ENCODE measurements at regions not wholly inside any gene's neighbourhood (a gene's known extent, or its start where the extent isn't known, plus 50 kb on each side); places are given as distances from the start of the nearest gene placed in this dataset.
"Not testable (repeated sequence)": the region's sequence is repeated elsewhere in the genome, so short reads cannot be mapped to it uniquely, and the experiment has no call there.

DNA sequence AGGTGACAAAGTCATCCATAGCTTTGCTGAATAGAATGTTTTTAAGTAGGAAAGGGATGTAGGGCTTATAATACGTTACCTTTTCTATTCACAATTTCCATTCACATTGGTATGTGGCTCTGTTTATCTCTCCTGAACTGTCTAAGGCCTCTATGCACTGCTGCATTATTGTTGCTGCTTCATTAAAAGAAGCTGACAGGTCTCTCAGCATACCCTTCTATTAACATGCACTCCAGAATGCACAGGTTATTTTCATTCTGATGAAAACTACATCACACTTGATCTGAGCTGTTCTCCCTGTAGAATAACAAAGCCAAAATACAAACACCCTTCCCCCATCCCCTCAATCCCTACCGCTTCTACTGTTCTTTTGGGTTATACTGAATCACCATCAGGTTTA, 399.3 kb downstream of the TBC1D32 start:
- H3K4me2 ChIP-seq = no peak overlapping the region

DNA sequence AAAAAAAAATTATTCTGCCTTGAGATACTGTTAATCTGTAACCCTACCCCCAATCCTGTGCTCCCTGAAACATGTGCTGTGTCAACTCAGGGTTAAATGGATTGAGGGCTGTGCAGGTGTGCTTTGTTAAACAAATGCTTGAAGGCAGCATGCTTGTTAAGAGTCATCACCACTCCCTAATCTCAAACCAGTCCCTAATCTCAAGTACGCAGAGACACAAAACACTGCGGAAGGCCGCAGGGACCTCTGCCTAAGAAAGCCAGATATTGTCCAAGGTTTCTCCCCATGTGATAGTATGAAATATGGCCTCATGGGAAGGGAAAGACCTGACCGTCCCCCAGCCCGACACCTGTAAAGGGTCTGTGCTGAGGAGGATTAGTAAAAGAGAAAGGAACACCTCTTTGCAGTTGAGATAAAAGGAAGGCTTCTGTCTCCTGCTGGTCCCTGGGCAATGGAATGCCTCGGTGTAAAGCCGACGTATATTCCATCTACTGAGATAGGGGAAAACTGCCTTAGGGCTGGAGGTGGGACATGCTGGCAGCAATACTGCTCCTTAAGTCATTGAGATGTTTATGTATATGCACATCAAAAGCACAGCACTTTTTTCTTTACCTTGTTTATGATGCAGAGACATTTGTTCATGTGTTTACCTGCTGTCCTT, 402.6 kb downstream of the TBC1D32 start:
- H3K27me3 ChIP-seq (ENCODE audit: insufficient read depth, low read depth); H3K79me2 ChIP-seq (ENCODE audit: insufficient read depth, low read depth); H3K9ac ChIP-seq; H4K20me1 ChIP-seq (ENCODE audit: insufficient read depth); H3K36me3 ChIP-seq (ENCODE audit: insufficient read depth); H3K4me1 ChIP-seq (ENCODE audit: low read depth, poor library complexity, severe bottlenecking); H3K4me3 ChIP-seq (IDR thresholded peaks at IDR 0.05; ENCODE audit: insufficient read depth, low read depth, low read length); H3K4me2 ChIP-seq; H3K27ac ChIP-seq; H2AFZ ChIP-seq (ENCODE audit: low read depth): not testable (repeated sequence)

More for the DNA sequence above, 399.3 kb downstream of the TBC1D32 start:
- no peak overlapping the region for H3K27ac ChIP-seq
- TF ChIP-seq, protein P1, sequence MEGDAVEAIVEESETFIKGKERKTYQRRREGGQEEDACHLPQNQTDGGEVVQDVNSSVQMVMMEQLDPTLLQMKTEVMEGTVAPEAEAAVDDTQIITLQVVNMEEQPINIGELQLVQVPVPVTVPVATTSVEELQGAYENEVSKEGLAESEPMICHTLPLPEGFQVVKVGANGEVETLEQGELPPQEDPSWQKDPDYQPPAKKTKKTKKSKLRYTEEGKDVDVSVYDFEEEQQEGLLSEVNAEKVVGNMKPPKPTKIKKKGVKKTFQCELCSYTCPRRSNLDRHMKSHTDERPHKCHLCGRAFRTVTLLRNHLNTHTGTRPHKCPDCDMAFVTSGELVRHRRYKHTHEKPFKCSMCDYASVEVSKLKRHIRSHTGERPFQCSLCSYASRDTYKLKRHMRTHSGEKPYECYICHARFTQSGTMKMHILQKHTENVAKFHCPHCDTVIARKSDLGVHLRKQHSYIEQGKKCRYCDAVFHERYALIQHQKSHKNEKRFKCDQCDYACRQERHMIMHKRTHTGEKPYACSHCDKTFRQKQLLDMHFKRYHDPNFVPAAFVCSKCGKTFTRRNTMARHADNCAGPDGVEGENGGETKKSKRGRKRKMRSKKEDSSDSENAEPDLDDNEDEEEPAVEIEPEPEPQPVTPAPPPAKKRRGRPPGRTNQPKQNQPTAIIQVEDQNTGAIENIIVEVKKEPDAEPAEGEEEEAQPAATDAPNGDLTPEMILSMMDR (conservative IDR thresholded peaks at IDR 0.05; ENCODE audit: low read depth, low read length) = no peak
- H3K4me1 ChIP-seq (ENCODE audit: low read depth, poor library complexity, severe bottlenecking) = no peaks in the 10 kb centered on the region
- no peaks in the 10 kb centered on the region for H3K79me2 ChIP-seq (ENCODE audit: insufficient read depth, low read depth)
- H2AFZ ChIP-seq (ENCODE audit: low read depth) = no peak overlapping the region
- H3K27me3 ChIP-seq (ENCODE audit: insufficient read depth, low read depth) = no peaks in the 10 kb centered on the region
- no peak overlapping the region for H3K9ac ChIP-seq
- no peaks in the 10 kb centered on the region for H4K20me1 ChIP-seq (ENCODE audit: insufficient read depth)
- H3K36me3 ChIP-seq (ENCODE audit: insufficient read depth) = no peaks in the 10 kb centered on the region
- H3K4me3 ChIP-seq (IDR thresholded peaks at IDR 0.05; ENCODE audit: insufficient read depth, low read depth, low read length) = no peak overlapping the region

DNA sequence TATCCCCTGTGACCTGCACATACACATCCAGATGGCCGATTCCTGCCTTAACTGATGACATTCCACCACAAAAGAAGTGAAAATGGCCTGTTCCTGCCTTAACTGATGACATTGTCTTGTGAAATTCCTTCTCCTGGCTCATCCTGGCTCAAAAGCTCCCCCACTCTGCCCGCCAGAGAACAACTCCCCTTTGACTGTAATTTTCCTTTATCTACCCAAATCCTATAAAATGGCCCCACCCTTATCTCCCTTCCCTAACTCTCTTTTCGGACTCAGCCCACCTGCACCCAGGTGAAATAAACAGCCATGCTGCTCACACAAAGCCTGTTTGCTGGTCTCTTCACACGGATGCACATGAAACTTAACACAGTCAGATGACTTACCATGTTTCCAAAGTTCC, 403.8 kb downstream of the TBC1D32 start:
- H3K4me3 ChIP-seq (IDR thresholded peaks at IDR 0.05; ENCODE audit: insufficient read depth, low read depth, low read length); H3K9ac ChIP-seq; H3K36me3 ChIP-seq (ENCODE audit: insufficient read depth); H3K27me3 ChIP-seq (ENCODE audit: insufficient read depth, low read depth); H4K20me1 ChIP-seq (ENCODE audit: insufficient read depth); H3K27ac ChIP-seq; H2AFZ ChIP-seq (ENCODE audit: low read depth); H3K79me2 ChIP-seq (ENCODE audit: insufficient read depth, low read depth); H3K4me2 ChIP-seq; H3K4me1 ChIP-seq (ENCODE audit: low read depth, poor library complexity, severe bottlenecking): not testable (repeated sequence)

- TF ChIP-seq, protein P1 (conservative IDR thresholded peaks at IDR 0.05; ENCODE audit: low read depth, low read length) = no peak
These were observed 410.1 kb downstream of the TBC1D32 start for GRCh38 chr6:120924214-120924613.

GRCh38 chr6:120918137-120918536, 416.1 kb downstream of the TBC1D32 start:
- H3K4me3 ChIP-seq (IDR thresholded peaks at IDR 0.05; ENCODE audit: insufficient read depth, low read depth, low read length) = no peak overlapping the region
- no peaks in the 10 kb centered on the region for H4K20me1 ChIP-seq (ENCODE audit: insufficient read depth)
- H2AFZ ChIP-seq (ENCODE audit: low read depth) = no peak overlapping the region
- H3K79me2 ChIP-seq (ENCODE audit: insufficient read depth, low read depth) = no peaks in the 10 kb centered on the region
- H3K27me3 ChIP-seq (ENCODE audit: insufficient read depth, low read depth) = no peaks in the 10 kb centered on the region
- TF ChIP-seq, protein P1 (conservative IDR thresholded peaks at IDR 0.05; ENCODE audit: low read depth, low read length) = no peak
- no peaks in the 10 kb centered on the region for H3K36me3 ChIP-seq (ENCODE audit: insufficient read depth)
- no peaks in the 10 kb centered on the region for H3K4me1 ChIP-seq (ENCODE audit: low read depth, poor library complexity, severe bottlenecking)
- no peak overlapping the region for H3K9ac ChIP-seq
- no peak overlapping the region for H3K27ac ChIP-seq
- no peak overlapping the region for H3K4me2 ChIP-seq

More at GRCh38 chr6:120924214-120924613, 410.1 kb downstream of the TBC1D32 start:
- Histone ChIP-seq H3K79me2 (ENCODE audit: insufficient read depth, low read depth) (no peaks in the 10 kb centered on the region), H4K20me1 (ENCODE audit: insufficient read depth) (no peaks in the 10 kb centered on the region), H3K4me1 (ENCODE audit: low read depth, poor library complexity, severe bottlenecking) (no peaks in the 10 kb centered on the region), H3K27me3 (ENCODE audit: insufficient read depth, low read depth) (no peaks in the 10 kb centered on the region), H3K4me2 (no peak overlapping the region), H2AFZ (ENCODE audit: low read depth) (no peak overlapping the region), H3K36me3 (ENCODE audit: insufficient read depth) (no peaks in the 10 kb centered on the region), H3K9ac (no peak overlapping the region), H3K27ac (no peak overlapping the region), H3K4me3 (IDR thresholded peaks at IDR 0.05; ENCODE audit: insufficient read depth, low read depth, low read length) (no peak overlapping the region)

Measured in KMS-11 (cell line).